Mesenchymal stem cell (in vitro differentiated cells and primary cell): ENCODE measurements at regions not wholly inside any gene's neighbourhood (a gene's known extent, or its start where the extent isn't known, plus 50 kb on each side); places are given as distances from the start of the nearest gene placed in this dataset.
A peak's percentile ranks its signal among the peaks of the same experiment; 100 is the strongest.

Experiments used
- DNase-seq: peaks from one replicate; pipeline ENCODE4 v3.0.0-alpha.2; 2013
- H2AFZ ChIP-seq: one replicate; pipeline ENCODE4 v1.6.1; 2013; ENCODE audit warnings: low read depth, mild to moderate bottlenecking, control low read depth, inconsistent platforms, low read length, moderate library complexity
- H2AK5ac ChIP-seq: 2 replicates; pipeline ENCODE4 v1.6.1; 2013; ENCODE audit warnings: low read length, moderate library complexity, mild to moderate bottlenecking, inconsistent platforms; ENCODE audit not compliant: severe bottlenecking
- H2BK120ac ChIP-seq: one replicate; pipeline ENCODE4 v1.6.1; 2013; ENCODE audit warnings: low read depth, mild to moderate bottlenecking, inconsistent platforms, low read length, moderate library complexity
- H2BK12ac ChIP-seq, 2 experiments: one replicate each; pipeline ENCODE4 v1.6.1; 2013; ENCODE audit warnings: inconsistent platforms in 2 of 2, low read length in 2 of 2, mild to moderate bottlenecking in 2 of 2, moderate library complexity in 2 of 2, control low read depth in 1 of 2
- H2BK15ac ChIP-seq: one replicate; pipeline ENCODE4 v1.6.1; 2013; ENCODE audit warnings: mild to moderate bottlenecking, low read depth, inconsistent platforms; ENCODE audit not compliant: poor library complexity, severe bottlenecking
- H2BK5ac ChIP-seq: 2 replicates; pipeline ENCODE4 v1.6.1; 2013; ENCODE audit warnings: low read depth, mild to moderate bottlenecking, low read length, control low read depth, inconsistent platforms; ENCODE audit not compliant: poor library complexity, severe bottlenecking
- H3K14ac ChIP-seq, 2 experiments: one replicate each; pipeline ENCODE4 v1.6.1; 2013; ENCODE audit warnings: inconsistent platforms in 2 of 2, low read length in 2 of 2, control low read depth in 1 of 2, mild to moderate bottlenecking in 1 of 2, moderate library complexity in 1 of 2
- H3K18ac ChIP-seq, 2 experiments: one replicate each; pipeline ENCODE4 v1.6.1; 2013; ENCODE audit warnings: inconsistent platforms in 2 of 2, low read length in 2 of 2, control low read depth in 1 of 2, low read depth in 1 of 2, mild to moderate bottlenecking in 1 of 2
- H3K23ac ChIP-seq, 2 experiments: one replicate each; pipeline ENCODE4 v1.6.1; 2013; ENCODE audit warnings: inconsistent platforms in 2 of 2, low read length in 2 of 2, mild to moderate bottlenecking in 2 of 2, moderate library complexity in 2 of 2, control low read depth in 1 of 2
- H3K27ac ChIP-seq: 2 replicates; pipeline ENCODE4 v1.5.1; 2013; ENCODE audit warnings: mild to moderate bottlenecking, moderate library complexity, low read length, control low read depth, inconsistent platforms; ENCODE audit not compliant: poor library complexity, severe bottlenecking
- H3K27me3 ChIP-seq, 2 experiments: 2 replicates each; pipeline versions ENCODE4 v1.6.1 to v1.7.0; 2013; ENCODE audit warnings: low read length in 2 of 2, mild to moderate bottlenecking in 2 of 2, moderate library complexity in 2 of 2, control low read depth in 1 of 2, inconsistent platforms in 1 of 2; ENCODE audit not compliant: control insufficient read depth in 1 of 2, insufficient read depth in 1 of 2
- H3K36me3 ChIP-seq, 2 experiments: 2 replicates each; pipeline versions ENCODE4 v1.6.1 to v1.7.0; 2013; ENCODE audit warnings: low read length in 2 of 2, control low read depth in 1 of 2, inconsistent platforms in 1 of 2, low read depth in 1 of 2, mild to moderate bottlenecking in 1 of 2; ENCODE audit not compliant: insufficient read depth in 2 of 2, control insufficient read depth in 1 of 2
- H3K4ac ChIP-seq, 2 experiments: one replicate each; pipeline ENCODE4 v1.6.1; 2013; ENCODE audit warnings: inconsistent platforms in 2 of 2, low read length in 2 of 2, mild to moderate bottlenecking in 2 of 2, moderate library complexity in 2 of 2, control low read depth in 1 of 2, low read depth in 1 of 2
- H3K4me1 ChIP-seq: 2 replicates; pipeline ENCODE4 v1.6.1; 2013; ENCODE audit warnings: low read depth, low read length, control low read depth; ENCODE audit not compliant: control insufficient read depth, insufficient read depth
- H3K4me2 ChIP-seq: 2 replicates; pipeline ENCODE4 v1.6.1; 2013; ENCODE audit warnings: low read length, mild to moderate bottlenecking, inconsistent platforms; ENCODE audit not compliant: poor library complexity, severe bottlenecking
- H3K4me3 ChIP-seq, 2 experiments: 2 replicates each; pipeline versions ENCODE4 v1.5.1 to v1.7.0; 2013; ENCODE audit warnings: low read length in 2 of 2, mild to moderate bottlenecking in 2 of 2, control low read depth in 1 of 2, low read depth in 1 of 2; ENCODE audit not compliant: insufficient read depth in 1 of 2
- H3K79me1 ChIP-seq: replicated peaks from 2 replicates; pipeline ENCODE4 v1.6.1; 2013; ENCODE audit warnings: mild to moderate bottlenecking, control low read depth, low read length, inconsistent platforms; ENCODE audit not compliant: poor library complexity, severe bottlenecking
- H3K9ac ChIP-seq: 2 replicates; pipeline ENCODE4 v1.7.0; 2013; ENCODE audit warnings: mild to moderate bottlenecking, low read length, moderate library complexity
- H3K9me3 ChIP-seq: 2 replicates; pipeline ENCODE4 v1.7.0; 2013; ENCODE audit warnings: mild to moderate bottlenecking, low read length; ENCODE audit not compliant: control insufficient read depth
- H4K8ac ChIP-seq: one replicate; pipeline ENCODE4 v1.6.1; 2013; ENCODE audit warnings: inconsistent platforms, mild to moderate bottlenecking, low read length, moderate library complexity
- H4K91ac ChIP-seq: one replicate; pipeline ENCODE4 v1.6.1; 2013; ENCODE audit warnings: mild to moderate bottlenecking, low read length, inconsistent platforms
- WGBS: methylation state at CpG from one replicate; pipeline ENCODE4 v1.1.7; 2013; ENCODE audit warnings: mixed read lengths; 5-methylcytosine and 5-hydroxymethylcytosine counted together

GRCh38 chr7:12921751-12922345 is 234.4 kb downstream of the ARL4A start:
- H2BK12ac ChIP-seq, result no peak overlapping the region
- WGBS, result 64% methylated on average over 4 of the region's 5 CpGs
- no peak for DNase-seq
- no peaks in the 10 kb centered on the region for H3K79me1 ChIP-seq
- no peaks in the 10 kb centered on the region for H3K4me1 ChIP-seq
- no peak overlapping the region for H3K9ac ChIP-seq
- no peak overlapping the region for H3K27ac ChIP-seq
- no peak overlapping the region for H2BK120ac ChIP-seq
- H2BK15ac ChIP-seq, result no peak overlapping the region
- H4K91ac ChIP-seq, result no peak overlapping the region
- no peaks in the 10 kb centered on the region for H3K36me3 ChIP-seq
- no peak overlapping the region for H3K14ac ChIP-seq
- no peaks in the 10 kb centered on the region for H3K27me3 ChIP-seq
- H3K9me3 ChIP-seq, result peaks cover 4% of the 10 kb centered on the region
- no peak overlapping the region for H3K18ac ChIP-seq
- H2BK5ac ChIP-seq, result no peak overlapping the region
- H3K4me2 ChIP-seq, result no peak overlapping the region
- H2AFZ ChIP-seq, result no peak overlapping the region
- H3K4me3 ChIP-seq, result no peak overlapping the region
- H3K4ac ChIP-seq, result no peak overlapping the region
- no peak overlapping the region for H2AK5ac ChIP-seq
- H4K8ac ChIP-seq, result no peak overlapping the region
- H3K23ac ChIP-seq, result no peak overlapping the region

- Histone ChIP-seq H3K23ac (no peak overlapping the region), H3K14ac (no peak overlapping the region), H2BK12ac (no peak overlapping the region), H3K4me3 (no peak overlapping the region), H3K9ac (no peak overlapping the region), H2BK120ac (no peak overlapping the region), H2AK5ac (no peak overlapping the region), H4K8ac (no peak overlapping the region), H3K4ac (no peak overlapping the region), H4K91ac (no peak overlapping the region), H2AFZ (no peak overlapping the region), H3K4me1 (peaks cover 2% of the 10 kb centered on the region), H3K79me1 (no peaks in the 10 kb centered on the region), H3K27ac (no peak overlapping the region), H2BK15ac (no peak overlapping the region), H2BK5ac (no peak overlapping the region), H3K4me2 (no peak overlapping the region), H3K36me3 (no peaks in the 10 kb centered on the region), H3K18ac (no peak overlapping the region), H3K9me3 (no peaks in the 10 kb centered on the region), H3K27me3 (no peaks in the 10 kb centered on the region)
- no peak for DNase-seq
- WGBS, result 88% methylated on average over 4 of the region's 4 CpGs
These were observed 236.5 kb downstream of the ARL4A start for GRCh38 chr7:12923971-12924370.

- Histone ChIP-seq H4K8ac (no peak overlapping the region), H4K91ac (no peak overlapping the region), H3K9ac (no peak overlapping the region), H2AK5ac (no peak overlapping the region), H3K36me3 (no peaks in the 10 kb centered on the region), H3K27me3 (no peaks in the 10 kb centered on the region), H2BK120ac (no peak overlapping the region), H2BK15ac (no peak overlapping the region), H3K4me2 (no peak overlapping the region), H3K79me1 (no peaks in the 10 kb centered on the region), H3K23ac (no peak overlapping the region), H3K4me3 (no peak overlapping the region), H2BK12ac (no peak overlapping the region), H3K4me1 (peaks cover 2% of the 10 kb centered on the region), H3K9me3 (no peaks in the 10 kb centered on the region), H3K18ac (peak overlapping the region in 1 of 2 experiments; percentile 22), H3K14ac (no peak overlapping the region), H2AFZ (no peak overlapping the region), H3K27ac (no peak overlapping the region), H2BK5ac (no peak overlapping the region), H3K4ac (no peak overlapping the region)
- no peak for DNase-seq
These were observed 238.8 kb downstream of the ARL4A start for GRCh38 chr7:12926206-12926605.

GRCh38 chr7:12927635-12928434 is 240.4 kb downstream of the ARL4A start:
- Histone ChIP-seq H2BK12ac (no peak overlapping the region), H3K27me3 (no peaks in the 10 kb centered on the region), H3K23ac (no peak overlapping the region), H3K27ac (no peak overlapping the region), H3K4me2 (no peak overlapping the region), H4K91ac (no peak overlapping the region), H3K4ac (peak overlapping the region in 1 of 2 experiments; percentile 26), H2BK120ac (no peak overlapping the region), H2BK5ac (no peak overlapping the region), H2AFZ (no peak overlapping the region), H3K14ac (no peak overlapping the region), H3K9ac (no peak overlapping the region), H3K79me1 (no peaks in the 10 kb centered on the region), H3K18ac (no peak overlapping the region), H3K4me3 (no peak overlapping the region), H3K4me1 (peaks cover 2% of the 10 kb centered on the region), H3K9me3 (no peaks in the 10 kb centered on the region), H3K36me3 (no peaks in the 10 kb centered on the region), H2BK15ac (no peak overlapping the region), H4K8ac (no peak overlapping the region), H2AK5ac (no peak overlapping the region)
- DNase-seq, result no peak
- 72% methylated on average over 2 of the region's 4 CpGs for WGBS
